Fibroblast of lung (primary cell): ENCODE measurements at regions not wholly inside any gene's neighbourhood (a gene's known extent, or its start where the extent isn't known, plus 50 kb on each side); places are given as distances from the start of the nearest gene placed in this dataset.

Source experiments
- CTCF ChIP-seq, 2 donors: IDR thresholded peaks in 1 of 2; conservative IDR thresholded peaks in 1 of 2; 1 replicate in 1 of 2; 2 replicates in 1 of 2; pipeline ENCODE4 v1.5.1; 2011 to 2012; ENCODE audit warnings: low read length in 2 of 2, control low read depth in 1 of 2, inconsistent platforms in 1 of 2, low read depth in 1 of 2, mild to moderate bottlenecking in 1 of 2
- EZH2 ChIP-seq: IDR thresholded peaks from 2 replicates; pipeline ENCODE4 v1.5.1; 2012; ENCODE audit warnings: low read length, control low read depth, mild to moderate bottlenecking; ENCODE audit errors: missing control alignments

GRCh38 chr22:44642096-44642644 lies 59.8 kb upstream of the PRR5 start:
- TF ChIP-seq CTCF (conservative IDR thresholded peaks at IDR 0.05 in 1 of 2, IDR thresholded peaks at IDR 0.05 in 1 of 2; ENCODE audit: low read depth in 1 of 2, low read length in 2 of 2) (no peak), EZH2 (no peak)
